HepG2 (cell line): ENCODE measurements at regions not wholly inside any gene's neighbourhood (a gene's known extent, or its start where the extent isn't known, plus 50 kb on each side); places are given as distances from the start of the nearest gene placed in this dataset.

Experiments used
- ATAC-seq: fragments of 200-7000 bp; cut with Tn5 transposase; 3 replicates; pipeline ENCODE4 v1.9.1; 2020; ENCODE audit warnings: mild to moderate bottlenecking, moderate library complexity
- BruUV-seq: library from RNA; stranded (reverse); fragments of 400-500 nt; replicated peaks from 2 replicates; lab custom pipeline; 2021; lab: Mats Ljungman, UMichigan
- CTCF ChIA-PET: fragments of 300-600 bp; formaldehyde crosslinking; extraction: SDS; loops from one replicate; lab custom pipeline; 2021; ENCODE audit warnings: low total read pairs, inconsistent platforms, low intra/inter-chr PET ratio; lab: Yijun Ruan, JAX
- POLR2A ChIA-PET: fragments of 350-600 bp; sonication (Branson Sonifier 250); formaldehyde crosslinking; loops from one replicate; lab custom pipeline; 2020; ENCODE audit warnings: antibody characterized with exemption, inconsistent platforms; lab: Yijun Ruan, JAX
- DNase-seq: peaks from one replicate; pipeline ENCODE4 v3.0.0-alpha.2; 2015; ENCODE audit warnings: low spot score
- FAIRE-seq: peaks from 3 replicates; lab custom pipeline; 2011; peaks lifted over from hg19 to GRCh38; lab: Jason Lieb, UNC
- H2AFZ ChIP-seq: one replicate; pipeline ENCODE4 v1.6.1; 2011; ENCODE audit warnings: low read length, inconsistent platforms
- H3K27ac ChIP-seq: fragments of 300-600 bp; 3 replicates; pipeline ENCODE4 v1.8.0; 2011; ENCODE audit warnings: mixed run types, mild to moderate bottlenecking, mixed read lengths, low read length, inconsistent platforms; ENCODE audit not compliant: insufficient read depth; ENCODE audit errors: extremely low read length
- H3K27me3 ChIP-seq, 2 experiments: fragments of 200-600 bp in 1 of 2; 2 replicates in 1 of 2; 3 replicates in 1 of 2; pipeline versions ENCODE4 v1.6.0 to v1.8.0; 2011; ENCODE audit warnings: low read length in 2 of 2, mild to moderate bottlenecking in 2 of 2, moderate library complexity in 2 of 2, inconsistent platforms in 1 of 2; ENCODE audit not compliant: insufficient read depth in 2 of 2, control insufficient read depth in 1 of 2
- H3K36me3 ChIP-seq, 2 experiments: fragments of 200-600 bp in 1 of 2; replicated peaks in 1 of 2; 2 replicates in 1 of 2; 3 replicates in 1 of 2; pipeline versions ENCODE4 v1.5.1 to v1.8.0; 2011; ENCODE audit warnings: low read length in 2 of 2, inconsistent platforms in 1 of 2; ENCODE audit not compliant: insufficient read depth in 2 of 2, control insufficient read depth in 1 of 2
- H3K4me1 ChIP-seq: 2 replicates; pipeline ENCODE4 v1.5.1; 2012; ENCODE audit warnings: low read length, inconsistent platforms; ENCODE audit not compliant: insufficient read depth
- H3K4me2 ChIP-seq: 2 replicates; pipeline ENCODE4 v1.6.0; 2011; ENCODE audit warnings: low read depth, low read length, inconsistent platforms
- H3K4me3 ChIP-seq, 3 experiments: fragments of 200-600 bp in 1 of 3; sonication (generic), shearing (Covaris generic) in 1 of 3; replicated peaks in 1 of 3; 2 replicates each; pipeline ENCODE4 v1.5.1; 2011 to 2016; ENCODE audit warnings: low read length in 3 of 3, inconsistent platforms in 2 of 3, low read depth in 2 of 3, mild to moderate bottlenecking in 2 of 3, control low read depth in 1 of 3, mixed read lengths in 1 of 3; ENCODE audit not compliant: insufficient read depth in 1 of 3
- H3K79me2 ChIP-seq: one replicate; pipeline ENCODE4 v1.6.1; 2011; ENCODE audit warnings: low read length, inconsistent platforms; ENCODE audit not compliant: insufficient read depth
- H3K9ac ChIP-seq: 2 replicates; pipeline ENCODE4 v1.6.0; 2011; ENCODE audit warnings: mild to moderate bottlenecking, low read depth, low read length, inconsistent platforms; ENCODE audit not compliant: insufficient read depth
- H3K9me3 ChIP-seq: 2 replicates; pipeline ENCODE4 v1.5.1; 2012; ENCODE audit warnings: mild to moderate bottlenecking, low read length
- H4K20me1 ChIP-seq: 2 replicates; pipeline ENCODE4 v1.6.0; 2011; ENCODE audit warnings: inconsistent platforms, mild to moderate bottlenecking, low read length, moderate library complexity; ENCODE audit not compliant: insufficient read depth
- MXI1 ChIP-seq: IDR thresholded peaks from 3 replicates; pipeline ENCODE4 v1.6.1; 2012; ENCODE audit warnings: low read depth, low read length, inconsistent platforms, borderline replicate concordance
- SOX6 ChIP-seq, 2 experiments: fragments of 450-650 bp in 1 of 2; sonication (generic) in 1 of 2; formaldehyde crosslinking in 1 of 2; IDR thresholded peaks; 2 replicates each; pipeline versions ENCODE4 v1.4.0 to v1.6.1; 2017 to 2020; ENCODE audit warnings: antibody characterized with exemption in 1 of 2, mild to moderate bottlenecking in 1 of 2, missing genetic modification reagents in 1 of 2
- ZBTB37 ChIP-seq: sonication (generic); formaldehyde crosslinking; IDR thresholded peaks from 2 replicates; pipeline ENCODE4 v1.4.0; 2020; ENCODE audit warnings: mild to moderate bottlenecking, missing genetic modification reagents
- ZNF556 ChIP-seq: sonication (generic); formaldehyde crosslinking; IDR thresholded peaks from 2 replicates; pipeline ENCODE4 v1.4.0; 2020; ENCODE audit warnings: mild to moderate bottlenecking, missing genetic modification reagents, borderline replicate concordance
- ZSCAN25 ChIP-seq: sonication (generic); formaldehyde crosslinking; IDR thresholded peaks from 2 replicates; pipeline ENCODE4 v1.8.0; 2022; ENCODE audit warnings: mild to moderate bottlenecking, missing genetic modification reagents
- WGBS: methylation state at CpG from one replicate; pipeline ENCODE4 v1.1.6; 2017; ENCODE audit warnings: low lambda C conversion rate; 5-methylcytosine and 5-hydroxymethylcytosine counted together
- in situ Hi-C: cut with HindIII; loops from 2 replicates; pipeline ENCODE4 v1.10.0; 2017; ENCODE audit warnings: low pct_unique_long_range_greater_than_20kb; ENCODE audit not compliant: extremely low pct_ligation_motif_present
- intact Hi-C: fragments of 100-400 bp; cut with micrococcal nuclease; formaldehyde crosslinking; loops from one replicate; pipeline ENCODE4 v1.10.0; 2022; ENCODE audit not compliant: unreplicated experiment
- TF ChIP-seq, protein P1 (sequence below): sonication (generic); formaldehyde crosslinking; IDR thresholded peaks from 2 replicates; pipeline ENCODE4 v1.5.1; 2020; ENCODE audit warnings: missing genetic modification reagents, mild to moderate bottlenecking, borderline replicate concordance

GRCh38 chr11:95371153-95371552 is 140.2 kb upstream of the SESN3 start:
- Histone ChIP-seq H3K27ac (no peak overlapping the region), H3K4me1 (no peaks in the 10 kb centered on the region), H3K9me3 (no peaks in the 10 kb centered on the region), H3K4me2 (no peak overlapping the region)
- in situ Hi-C loops = no loop called here
- 84% methylated on average over 1 of the region's 1 CpG for WGBS
- POLR2A ChIA-PET = no interaction called here
- no peak for DNase-seq
- TF ChIP-seq SOX6 (IDR thresholded peaks at IDR 0.05) (no peak), SOX6 (CRISPR knock-in tag; IDR thresholded peaks at IDR 0.05) (no peak), MXI1 (no peak), ZSCAN25 (CRISPR knock-in tag) (no peak), ZNF556 (no peak), ZBTB37 (CRISPR knock-in tag) (no peak)
- TF ChIP-seq, protein P1, sequence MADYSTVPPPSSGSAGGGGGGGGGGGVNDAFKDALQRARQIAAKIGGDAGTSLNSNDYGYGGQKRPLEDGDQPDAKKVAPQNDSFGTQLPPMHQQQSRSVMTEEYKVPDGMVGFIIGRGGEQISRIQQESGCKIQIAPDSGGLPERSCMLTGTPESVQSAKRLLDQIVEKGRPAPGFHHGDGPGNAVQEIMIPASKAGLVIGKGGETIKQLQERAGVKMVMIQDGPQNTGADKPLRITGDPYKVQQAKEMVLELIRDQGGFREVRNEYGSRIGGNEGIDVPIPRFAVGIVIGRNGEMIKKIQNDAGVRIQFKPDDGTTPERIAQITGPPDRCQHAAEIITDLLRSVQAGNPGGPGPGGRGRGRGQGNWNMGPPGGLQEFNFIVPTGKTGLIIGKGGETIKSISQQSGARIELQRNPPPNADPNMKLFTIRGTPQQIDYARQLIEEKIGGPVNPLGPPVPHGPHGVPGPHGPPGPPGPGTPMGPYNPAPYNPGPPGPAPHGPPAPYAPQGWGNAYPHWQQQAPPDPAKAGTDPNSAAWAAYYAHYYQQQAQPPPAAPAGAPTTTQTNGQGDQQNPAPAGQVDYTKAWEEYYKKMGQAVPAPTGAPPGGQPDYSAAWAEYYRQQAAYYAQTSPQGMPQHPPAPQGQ (CRISPR knock-in tag) = no peak
- TF ChIP-seq, all 625 proteins: peak for 0
- BruUV-seq = no TSS peak
- Histone ChIP-seq H3K4me3 (no peak overlapping the region), H3K9ac (no peak overlapping the region), H3K36me3 (no peaks in the 10 kb centered on the region), H3K79me2 (no peaks in the 10 kb centered on the region), H2AFZ (no peak overlapping the region), H4K20me1 (no peaks in the 10 kb centered on the region), H3K27me3 (peaks cover 0 to 2% of the 10 kb centered on the region in 2 experiments; a peak in 1 of 5 replicates)
- no peak for ATAC-seq
- FAIRE-seq = no peak
- CTCF ChIA-PET = no interaction called here
- intact Hi-C loops = no loop called here
